HEK293T (cell line): ENCODE measurements at regions not wholly inside any gene's neighbourhood (a gene's known extent, or its start where the extent isn't known, plus 50 kb on each side); places are given as distances from the start of the nearest gene placed in this dataset.

ENCODE experiments used
- CTCF ChIA-PET: fragments of 350-600 bp; formaldehyde crosslinking; extraction: SDS; loops from one replicate; lab custom pipeline; 2021; ENCODE audit warnings: antibody characterized with exemption, inconsistent platforms; lab: Yijun Ruan, JAX
- POLR2A ChIA-PET: fragments of 350-600 bp; formaldehyde crosslinking; extraction: SDS; loops from one replicate; lab custom pipeline; 2020; ENCODE audit warnings: antibody characterized with exemption, inconsistent platforms; lab: Yijun Ruan, JAX
- DNase-seq: peaks from one replicate; pipeline ENCODE4 v3.0.0; 2012; ENCODE audit warnings: mixed read lengths; ENCODE audit errors: extremely low spot score
- ARNT ChIP-seq: fragments of 450-650 bp; IDR thresholded peaks from 2 replicates; pipeline ENCODE4 v1.6.1; 2017; ENCODE audit warnings: mild to moderate bottlenecking
- BHLHE40 ChIP-seq: fragments of 450-650 bp; IDR thresholded peaks from 2 replicates; pipeline ENCODE4 v1.6.1; 2016; ENCODE audit warnings: mild to moderate bottlenecking, moderate library complexity, borderline replicate concordance
- CTBP1 ChIP-seq: fragments of 450-650 bp; IDR thresholded peaks from 2 replicates; pipeline ENCODE4 v1.6.1; 2016; ENCODE audit warnings: borderline replicate concordance
- ELF4 ChIP-seq: fragments of 450-650 bp; IDR thresholded peaks from 2 replicates; pipeline ENCODE4 v1.6.1; 2017; ENCODE audit warnings: antibody characterized with exemption
- FOXA1 ChIP-seq: fragments of 450-650 bp; IDR thresholded peaks from 2 replicates; pipeline ENCODE4 v1.6.1; 2016; ENCODE audit warnings: mild to moderate bottlenecking
- FOXK2 ChIP-seq: fragments of 450-650 bp; IDR thresholded peaks from 2 replicates; pipeline ENCODE4 v1.6.1; 2016; ENCODE audit warnings: mild to moderate bottlenecking
- FOXM1 ChIP-seq: fragments of 450-650 bp; IDR thresholded peaks from 2 replicates; pipeline ENCODE4 v1.6.1; 2017; ENCODE audit warnings: mild to moderate bottlenecking, borderline replicate concordance
- HDGF ChIP-seq: fragments of 450-650 bp; IDR thresholded peaks from 2 replicates; pipeline ENCODE4 v1.6.1; 2017; ENCODE audit warnings: antibody characterized with exemption, borderline replicate concordance
- L3MBTL2 ChIP-seq: fragments of 450-650 bp; conservative IDR thresholded peaks from 2 replicates; pipeline ENCODE4 v1.6.1; 2016; ENCODE audit warnings: mild to moderate bottlenecking
- LEF1 ChIP-seq: fragments of 450-650 bp; IDR thresholded peaks from 2 replicates; pipeline ENCODE4 v1.6.1; 2017; ENCODE audit warnings: mild to moderate bottlenecking, borderline replicate concordance
- NFRKB ChIP-seq: fragments of 450-650 bp; IDR thresholded peaks from 2 replicates; pipeline ENCODE4 v1.6.1; 2016; ENCODE audit warnings: mild to moderate bottlenecking, moderate library complexity
- SP1 ChIP-seq: fragments of 450-650 bp; IDR thresholded peaks from 2 replicates; pipeline ENCODE4 v1.6.1; 2017
- SUZ12 ChIP-seq: fragments of 450-650 bp; IDR thresholded peaks from 2 replicates; pipeline ENCODE4 v1.6.1; 2016; ENCODE audit warnings: mild to moderate bottlenecking
- TARDBP ChIP-seq: fragments of 450-650 bp; IDR thresholded peaks from 2 replicates; pipeline ENCODE4 v1.6.1; 2016
- ZNF384 ChIP-seq: fragments of 450-650 bp; IDR thresholded peaks from 2 replicates; pipeline ENCODE4 v1.6.1; 2016
- TF ChIP-seq, protein P1 (sequence below): fragments of 450-650 bp; IDR thresholded peaks from 2 replicates; pipeline ENCODE4 v1.6.1; 2016

DNA sequence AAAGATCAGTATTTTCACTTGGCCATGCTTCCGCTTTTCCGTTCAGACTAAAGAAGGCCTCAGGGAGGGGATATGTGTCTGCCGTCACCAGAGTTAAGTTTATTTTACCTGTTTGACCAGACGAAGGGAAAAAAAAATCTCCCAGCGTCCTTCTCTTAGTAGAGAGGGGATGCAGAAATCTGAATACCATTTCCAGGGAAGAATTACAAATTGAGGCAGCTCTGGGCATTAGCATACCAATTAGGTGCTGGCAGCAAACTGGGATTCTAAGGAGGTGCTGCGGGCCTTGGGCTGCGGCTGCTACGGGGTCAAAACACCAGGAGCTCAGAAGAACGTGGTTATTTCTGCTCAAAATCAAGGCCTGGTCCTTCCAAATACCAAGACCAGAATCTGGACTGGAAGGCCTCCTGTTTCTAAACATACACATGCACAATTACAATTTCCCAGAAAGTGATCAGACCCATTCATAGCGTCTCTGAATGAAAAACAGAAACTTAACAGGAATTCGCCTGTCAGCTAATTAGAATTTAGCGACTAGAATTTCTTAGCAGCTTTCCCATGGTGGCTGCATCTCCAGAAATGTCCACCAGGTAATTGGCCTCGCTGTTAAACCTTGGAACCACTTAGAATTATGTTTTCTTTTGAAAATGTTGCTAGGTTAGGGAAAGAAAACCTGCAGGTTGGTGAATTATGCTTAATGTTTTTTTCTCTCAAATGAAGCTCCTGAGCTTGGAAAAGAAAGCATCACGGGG lies 617.0 kb downstream of the VRK1 start:
- ChIA-PET POLR2A (no interaction called here), CTCF (no interaction called here)
- TF ChIP-seq ARNT: no peak
- no peak for TF ChIP-seq HDGF
- no peak for TF ChIP-seq SUZ12
- no peak for TF ChIP-seq ELF4
- no peak for DNase-seq

DNA sequence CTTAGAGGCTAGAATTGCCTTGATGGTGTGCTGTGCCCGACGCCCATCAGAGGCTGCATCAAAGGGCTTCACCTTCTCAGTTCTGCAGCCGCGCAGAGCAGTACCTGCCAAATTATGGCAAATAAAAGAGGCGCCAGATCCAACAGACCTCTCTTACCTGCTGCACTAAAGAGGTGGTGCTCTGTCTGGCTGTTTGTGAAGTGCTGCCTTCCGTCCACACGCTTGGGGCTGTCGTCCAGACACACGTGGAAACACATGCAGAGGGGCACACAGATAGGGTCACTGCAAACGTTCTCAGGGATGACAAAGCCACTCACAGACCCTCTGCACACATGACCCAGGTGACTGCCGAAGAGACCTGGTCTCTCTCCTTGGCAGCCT lies 617.5 kb downstream of the VRK1 start:
- no peak for DNase-seq
- ChIA-PET CTCF (no interaction called here), POLR2A (no interaction called here)
- TF ChIP-seq LEF1 (no peak), SUZ12 (no peak), CTBP1 (no peak), L3MBTL2 (no peak), FOXK2 (no peak), TARDBP (no peak), SP1 (no peak), ARNT (no peak), FOXM1 (no peak), HDGF (no peak), ZNF384 (no peak), FOXA1 (no peak), ELF4 (no peak), BHLHE40 (no peak), NFRKB (no peak)
- TF ChIP-seq, protein P1, sequence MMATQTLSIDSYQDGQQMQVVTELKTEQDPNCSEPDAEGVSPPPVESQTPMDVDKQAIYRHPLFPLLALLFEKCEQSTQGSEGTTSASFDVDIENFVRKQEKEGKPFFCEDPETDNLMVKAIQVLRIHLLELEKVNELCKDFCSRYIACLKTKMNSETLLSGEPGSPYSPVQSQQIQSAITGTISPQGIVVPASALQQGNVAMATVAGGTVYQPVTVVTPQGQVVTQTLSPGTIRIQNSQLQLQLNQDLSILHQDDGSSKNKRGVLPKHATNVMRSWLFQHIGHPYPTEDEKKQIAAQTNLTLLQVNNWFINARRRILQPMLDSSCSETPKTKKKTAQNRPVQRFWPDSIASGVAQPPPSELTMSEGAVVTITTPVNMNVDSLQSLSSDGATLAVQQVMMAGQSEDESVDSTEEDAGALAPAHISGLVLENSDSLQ: no peak

DNA sequence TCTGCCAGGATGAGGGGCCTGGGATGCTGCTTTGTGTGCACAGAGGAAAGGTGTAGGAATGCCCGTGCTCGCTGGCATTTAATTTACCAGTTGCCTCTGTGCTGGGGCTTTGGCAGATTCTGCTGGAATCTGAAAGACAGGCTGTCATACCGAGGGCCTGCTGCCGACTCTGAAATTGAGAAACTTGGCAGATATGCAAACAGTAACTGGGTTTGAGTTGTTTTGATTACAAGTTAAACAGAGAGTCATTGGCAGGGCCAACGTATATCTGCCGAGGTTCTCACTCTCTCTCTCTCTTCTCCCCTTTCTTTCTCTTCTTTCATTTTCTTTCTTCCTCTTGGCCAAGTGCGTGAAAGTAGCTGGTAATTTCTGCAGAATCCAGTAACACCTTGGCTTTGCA lies 618.7 kb downstream of the VRK1 start:
- TF ChIP-seq BHLHE40: no peak
- TF ChIP-seq FOXK2: no peak
- TF ChIP-seq ELF4: no peak
- no peak for TF ChIP-seq ZNF384
- TF ChIP-seq HDGF: no peak
- TF ChIP-seq TARDBP: no peak
- TF ChIP-seq L3MBTL2: no peak
- TF ChIP-seq FOXA1: no peak
- no peak for TF ChIP-seq LEF1
- no peak for TF ChIP-seq FOXM1
- TF ChIP-seq CTBP1: no peak
- no peak for TF ChIP-seq SUZ12
- TF ChIP-seq NFRKB: no peak
- TF ChIP-seq, protein P1: no peak
- no peak for TF ChIP-seq ARNT
- no peak for TF ChIP-seq SP1
- no peak for DNase-seq
- POLR2A ChIA-PET: no interaction called here
- CTCF ChIA-PET: no interaction called here

DNA sequence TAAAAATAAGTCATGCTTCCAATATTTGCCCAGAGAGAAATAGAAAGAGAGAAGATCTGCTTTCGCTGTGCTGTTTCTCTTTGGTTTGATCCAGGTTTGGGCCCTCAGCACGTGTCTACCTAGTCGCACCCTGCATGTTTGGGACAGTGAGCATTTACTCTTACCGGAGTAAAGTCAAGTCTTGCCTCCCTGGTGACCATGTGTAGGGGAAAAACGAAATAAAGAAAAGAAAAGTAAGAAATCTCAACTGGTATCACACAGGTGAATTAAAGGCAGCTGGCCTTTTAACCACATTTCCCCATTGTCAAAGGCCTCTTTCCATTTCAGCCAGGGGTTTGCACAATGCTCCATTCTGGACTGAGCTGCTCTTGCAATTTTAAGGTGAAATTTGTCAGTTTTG lies 619.4 kb downstream of the VRK1 start:
- TF ChIP-seq CTBP1 (no peak), ARNT (no peak), FOXA1 (no peak)
- no peak for DNase-seq
- CTCF ChIA-PET: no interaction called here
- POLR2A ChIA-PET: no interaction called here

DNA sequence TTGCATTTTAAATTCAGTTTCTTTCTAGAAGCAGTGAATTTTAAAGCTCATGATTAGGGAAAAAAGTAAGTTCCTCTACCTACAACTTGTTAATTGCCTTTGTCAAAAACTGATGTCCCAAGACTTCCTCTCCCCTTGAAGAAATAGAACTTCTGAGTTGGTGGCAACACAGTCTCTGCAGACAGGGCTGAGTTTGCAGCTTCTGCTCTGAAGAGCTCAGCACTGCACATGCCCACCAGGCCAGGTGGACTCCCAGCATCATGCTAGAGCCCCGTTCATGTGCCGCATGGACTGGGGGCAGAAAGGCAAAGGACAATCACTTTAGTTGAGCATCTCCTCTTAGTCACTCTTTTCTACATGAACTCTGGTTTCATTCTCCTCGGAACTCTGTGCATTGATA lies 620.1 kb downstream of the VRK1 start:
- TF ChIP-seq FOXK2 (no peak), LEF1 (no peak), ELF4 (no peak), CTBP1 (no peak), SUZ12 (no peak)
- TF ChIP-seq, protein P1: no peak
- ChIA-PET POLR2A (no interaction called here), CTCF (interaction anchor here (0.7 kb wide), 1 partner anchor 103 kb away, joined by 6 read pairs; no protein-coding TSS in a partner anchor)
- DNase-seq: no peak

DNA sequence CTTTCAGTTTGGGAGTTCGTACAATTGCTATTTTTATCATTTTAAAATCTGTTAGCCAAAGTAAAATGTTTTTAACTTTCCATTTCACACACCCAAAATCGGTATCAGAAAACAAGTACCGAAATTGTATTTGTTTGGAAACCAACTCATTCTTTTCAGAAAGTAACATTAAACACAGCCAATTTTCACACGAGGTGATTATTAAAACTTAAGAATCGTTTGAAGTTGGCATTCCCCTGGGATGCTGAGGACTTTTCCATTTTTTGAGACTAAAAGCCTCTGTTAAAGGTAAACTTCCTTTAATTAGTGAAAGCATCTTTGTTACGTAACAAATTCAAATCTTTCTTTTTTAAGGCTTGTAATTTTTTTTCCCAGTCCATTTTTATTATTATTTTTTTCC lies 623.0 kb downstream of the VRK1 start:
- ChIA-PET CTCF (no interaction called here), POLR2A (no interaction called here)
- DNase-seq: no peak
- TF ChIP-seq L3MBTL2 (no peak), TARDBP (no peak), LEF1 (no peak), ARNT (no peak), ELF4 (no peak), SP1 (no peak), FOXK2 (no peak)
- TF ChIP-seq, protein P1: no peak

DNA sequence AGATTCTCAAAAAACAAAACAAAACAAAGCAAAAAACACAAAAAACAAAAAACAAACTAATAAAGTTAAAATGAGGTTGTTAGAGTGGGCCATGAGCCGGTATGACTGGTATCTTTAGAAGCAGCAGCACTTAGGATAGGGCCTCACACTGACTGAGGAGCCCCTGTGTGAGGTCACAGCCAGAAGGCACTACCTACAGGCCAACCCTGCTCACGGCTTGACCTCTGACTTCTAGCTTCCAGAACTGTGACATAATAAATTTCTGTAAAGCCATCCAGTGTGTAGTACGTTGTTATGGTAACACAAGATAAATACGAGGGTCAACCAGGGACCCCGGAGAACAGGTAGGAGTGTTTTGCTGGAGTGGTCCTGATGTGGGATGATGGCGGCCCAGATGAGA lies 629.6 kb downstream of the VRK1 start:
- no peak for DNase-seq
- POLR2A ChIA-PET: no interaction called here
- TF ChIP-seq SP1: no peak
- no peak for TF ChIP-seq HDGF
- no peak for TF ChIP-seq ZNF384
- TF ChIP-seq SUZ12: no peak
- TF ChIP-seq CTBP1: no peak
- TF ChIP-seq, protein P1: no peak
- TF ChIP-seq NFRKB: no peak
- TF ChIP-seq FOXA1: no peak
- no peak for TF ChIP-seq ELF4
- no peak for TF ChIP-seq FOXK2
- no peak for TF ChIP-seq ARNT
- no peak for TF ChIP-seq LEF1
- TF ChIP-seq FOXM1: no peak
- no peak for TF ChIP-seq L3MBTL2
- no peak for TF ChIP-seq TARDBP
- TF ChIP-seq BHLHE40: no peak
- CTCF ChIA-PET: no interaction called here
